Stimulated activated CD8-positive, alpha-beta memory T cell treated with anti-CD3 and anti-CD28 coated beads, Interleukin-7, amount 100 ng/mL, for 4 hours (primary cell): ENCODE measurements at regions not wholly inside any gene's neighbourhood (a gene's known extent, or its start where the extent isn't known, plus 50 kb on each side); places are given as distances from the start of the nearest gene placed in this dataset.

Experiments
- DNase-seq, 2 donors: peaks; one replicate each; pipeline ENCODE4 v3.0.0-alpha.2; 2020; ENCODE audit warnings: low read depth in 2 of 2

- no peak for DNase-seq
Observed at GRCh38 chr1:186557147-186557777, 96.3 kb upstream of the PDC start.

- DNase-seq: no peak
Observed at GRCh38 chr1:186550832-186551231, 89.9 kb upstream of the PDC start.

- DNase-seq: no peak
Observed at GRCh38 chr1:186541003-186541402, 80.1 kb upstream of the PDC start.

GRCh38 chr1:186540521-186540920 is 79.6 kb upstream of the PDC start:
- no peak for DNase-seq

- DNase-seq: no peak
Observed at GRCh38 chr1:186536273-186536890, 75.5 kb upstream of the PDC start.

- DNase-seq: no peak
Observed at GRCh38 chr1:186535388-186536133, 74.6 kb upstream of the PDC start.

GRCh38 chr1:186534401-186534800 is 73.5 kb upstream of the PDC start:
- DNase-seq: no peak

- no peak for DNase-seq
Observed at GRCh38 chr1:186532466-186532865, 71.6 kb upstream of the PDC start.

- no peak for DNase-seq
Observed at GRCh38 chr1:186531561-186532165, 70.7 kb upstream of the PDC start.

- no peak for DNase-seq
Observed at GRCh38 chr1:186530109-186530508, 69.2 kb upstream of the PDC start.

GRCh38 chr1:186519982-186520381 is 59.1 kb upstream of the PDC start:
- DNase-seq: no peak

GRCh38 chr1:186518822-186519381 is 58.0 kb upstream of the PDC start:
- DNase-seq: no peak

GRCh38 chr1:186518395-186518794 is 57.5 kb upstream of the PDC start:
- no peak for DNase-seq

GRCh38 chr1:186514367-186514766 is 53.5 kb upstream of the PDC start:
- no peak for DNase-seq

- DNase-seq: no peak
Observed at GRCh38 chr1:186513526-186513925, 52.6 kb upstream of the PDC start.

- DNase-seq: no peak
Observed at GRCh38 chr1:186512698-186513457, 52.0 kb upstream of the PDC start.

- no peak for DNase-seq
Observed at GRCh38 chr1:186511761-186512637, 51.1 kb upstream of the PDC start.
